AG04450 (cell line): ENCODE measurements at regions not wholly inside any gene's neighbourhood (a gene's known extent, or its start where the extent isn't known, plus 50 kb on each side); places are given as distances from the start of the nearest gene placed in this dataset.

Source experiments
- CTCF ChIA-PET: fragments of 300-600, 350-600 bp; formaldehyde crosslinking; extraction: SDS; loops from one replicate; lab custom pipeline; 2022; ENCODE audit warnings: antibody characterized with exemption, inconsistent platforms; lab: Charles Lee
- POLR2A ChIA-PET: fragments of 350-600 bp; formaldehyde crosslinking; extraction: SDS; loops from one replicate; lab custom pipeline; 2021; ENCODE audit warnings: antibody characterized with exemption, inconsistent platforms; lab: Yijun Ruan, JAX
- DNase-seq: peaks from one replicate; pipeline ENCODE4 v3.0.0-alpha.2; 2011; ENCODE audit warnings: low read depth, low spot score
- H3K27ac ChIP-seq: one replicate; pipeline ENCODE4 v1.5.1; 2012; ENCODE audit warnings: low read depth, low read length, control low read depth
- H3K27me3 ChIP-seq: one replicate; pipeline ENCODE4 v1.6.0; 2012; ENCODE audit warnings: low read length; ENCODE audit not compliant: control insufficient read depth, insufficient read depth
- H3K4me3 ChIP-seq: 2 replicates; pipeline ENCODE4 v1.5.1; 2011; ENCODE audit warnings: mild to moderate bottlenecking, low read depth, low read length, control low read depth
- H3K9me3 ChIP-seq: 2 replicates; pipeline ENCODE4 v1.5.1; 2012; ENCODE audit warnings: low read length; ENCODE audit not compliant: control insufficient read depth, insufficient read depth
- TF ChIP-seq, protein P1 (sequence below): IDR thresholded peaks from 2 replicates; pipeline ENCODE4 v1.5.1; 2011; ENCODE audit warnings: low read depth, low read length, control low read depth, inconsistent platforms

DNA sequence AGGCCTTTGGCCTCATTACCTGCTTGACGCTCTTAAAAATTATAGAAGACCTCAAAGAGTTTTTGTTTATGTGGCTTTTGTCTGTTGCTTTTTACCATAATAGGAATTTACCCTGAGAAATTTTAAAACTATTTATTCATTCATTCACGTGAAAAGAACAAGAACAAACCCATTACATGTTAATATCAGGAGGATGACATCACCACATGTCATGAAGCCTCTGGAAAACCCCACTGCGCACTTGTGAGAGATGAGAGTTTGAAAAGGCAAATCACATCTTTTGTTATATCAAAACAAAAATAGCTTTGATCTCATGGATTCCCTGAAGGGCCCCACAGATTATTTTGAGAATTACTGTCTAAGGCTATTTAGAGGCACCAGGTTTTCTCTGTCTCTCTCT is 61.3 kb upstream of the EYA2 start:
- DNase-seq: no peak
- no peaks in the 10 kb centered on the region for H3K9me3 ChIP-seq
- TF ChIP-seq, protein P1, sequence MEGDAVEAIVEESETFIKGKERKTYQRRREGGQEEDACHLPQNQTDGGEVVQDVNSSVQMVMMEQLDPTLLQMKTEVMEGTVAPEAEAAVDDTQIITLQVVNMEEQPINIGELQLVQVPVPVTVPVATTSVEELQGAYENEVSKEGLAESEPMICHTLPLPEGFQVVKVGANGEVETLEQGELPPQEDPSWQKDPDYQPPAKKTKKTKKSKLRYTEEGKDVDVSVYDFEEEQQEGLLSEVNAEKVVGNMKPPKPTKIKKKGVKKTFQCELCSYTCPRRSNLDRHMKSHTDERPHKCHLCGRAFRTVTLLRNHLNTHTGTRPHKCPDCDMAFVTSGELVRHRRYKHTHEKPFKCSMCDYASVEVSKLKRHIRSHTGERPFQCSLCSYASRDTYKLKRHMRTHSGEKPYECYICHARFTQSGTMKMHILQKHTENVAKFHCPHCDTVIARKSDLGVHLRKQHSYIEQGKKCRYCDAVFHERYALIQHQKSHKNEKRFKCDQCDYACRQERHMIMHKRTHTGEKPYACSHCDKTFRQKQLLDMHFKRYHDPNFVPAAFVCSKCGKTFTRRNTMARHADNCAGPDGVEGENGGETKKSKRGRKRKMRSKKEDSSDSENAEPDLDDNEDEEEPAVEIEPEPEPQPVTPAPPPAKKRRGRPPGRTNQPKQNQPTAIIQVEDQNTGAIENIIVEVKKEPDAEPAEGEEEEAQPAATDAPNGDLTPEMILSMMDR: no peak
- POLR2A ChIA-PET: interaction anchor here (0.6 kb wide), 1 partner anchor 292 kb away, joined by 4 read pairs; no protein-coding TSS in a partner anchor
- H3K4me3 ChIP-seq: no peak overlapping the region
- CTCF ChIA-PET: no interaction called here
- H3K27me3 ChIP-seq: no peaks in the 10 kb centered on the region
- H3K27ac ChIP-seq: no peak overlapping the region

DNA sequence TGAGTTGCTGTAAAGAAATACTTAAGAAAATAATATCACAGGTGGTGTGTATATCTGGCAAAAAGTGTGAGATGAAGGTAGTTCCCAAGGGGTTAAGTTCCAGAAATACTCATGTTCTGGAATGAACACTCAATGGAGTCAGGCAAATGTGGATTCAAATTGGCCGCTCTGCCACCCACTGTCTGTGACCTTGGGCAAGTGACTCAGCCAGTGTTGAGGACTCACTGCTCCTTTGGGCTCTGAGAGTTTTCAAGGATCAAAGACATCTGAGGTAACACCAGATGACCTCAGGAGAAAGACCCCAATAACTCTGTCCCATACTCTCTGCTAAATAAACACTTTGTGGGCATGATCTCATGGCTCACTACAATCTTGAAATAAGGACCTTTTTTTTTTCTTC is 59.2 kb upstream of the EYA2 start:
- CTCF ChIA-PET: no interaction called here
- TF ChIP-seq, protein P1: no peak
- DNase-seq: no peak
- H3K27ac ChIP-seq: no peak overlapping the region
- POLR2A ChIA-PET: no interaction called here
- no peak overlapping the region for H3K4me3 ChIP-seq
- H3K9me3 ChIP-seq: no peaks in the 10 kb centered on the region
- H3K27me3 ChIP-seq: no peaks in the 10 kb centered on the region

DNA sequence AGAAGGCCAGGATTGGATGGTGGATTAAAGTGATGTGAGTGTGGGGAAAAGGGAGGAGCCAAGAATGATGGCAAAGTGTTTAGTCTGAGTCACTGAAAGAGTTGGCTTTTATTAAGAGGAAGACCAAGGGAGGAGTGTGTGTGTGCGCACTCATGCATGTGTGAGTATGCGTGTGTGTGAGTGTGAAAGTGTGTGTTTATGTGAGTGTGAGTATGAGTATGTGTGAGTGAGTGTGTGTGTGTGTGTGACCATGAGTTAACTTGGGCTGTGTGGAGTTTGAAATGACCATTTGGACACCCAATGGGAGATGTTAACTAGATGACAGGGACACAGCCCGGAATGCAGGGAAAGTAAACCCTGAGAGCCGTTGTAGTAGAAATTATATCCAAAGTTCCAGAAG is 57.6 kb upstream of the EYA2 start:
- Histone ChIP-seq H3K9me3 (no peaks in the 10 kb centered on the region), H3K27me3 (no peaks in the 10 kb centered on the region), H3K4me3 (no peak overlapping the region), H3K27ac (no peak overlapping the region)
- TF ChIP-seq, protein P1: no peak
- ChIA-PET CTCF (no interaction called here), POLR2A (no interaction called here)
- no peak for DNase-seq

DNA sequence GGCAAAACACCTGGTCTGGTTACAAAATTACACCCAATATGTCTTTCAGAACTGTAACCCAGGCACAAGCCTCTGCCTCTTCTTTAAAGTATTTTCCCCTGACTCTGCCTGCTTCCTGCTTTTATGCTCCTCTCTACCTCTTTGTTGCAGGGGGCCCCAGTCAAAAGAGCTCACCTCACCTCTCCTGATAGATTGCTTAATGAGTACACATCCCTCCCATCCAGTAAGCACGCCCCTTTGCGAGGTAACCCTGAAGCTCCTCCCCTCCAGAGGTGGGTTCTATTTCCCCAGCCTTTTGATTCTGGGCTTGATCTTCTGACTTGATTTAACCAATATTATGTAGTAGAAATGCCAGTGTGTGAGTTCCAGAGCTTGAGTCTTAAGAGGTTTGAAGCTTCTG is 56.6 kb upstream of the EYA2 start:
- Histone ChIP-seq H3K9me3 (no peaks in the 10 kb centered on the region), H3K27ac (no peak overlapping the region), H3K27me3 (no peaks in the 10 kb centered on the region), H3K4me3 (no peak overlapping the region)
- POLR2A ChIA-PET: no interaction called here
- CTCF ChIA-PET: no interaction called here
- DNase-seq: no peak
- TF ChIP-seq, protein P1: no peak

DNA sequence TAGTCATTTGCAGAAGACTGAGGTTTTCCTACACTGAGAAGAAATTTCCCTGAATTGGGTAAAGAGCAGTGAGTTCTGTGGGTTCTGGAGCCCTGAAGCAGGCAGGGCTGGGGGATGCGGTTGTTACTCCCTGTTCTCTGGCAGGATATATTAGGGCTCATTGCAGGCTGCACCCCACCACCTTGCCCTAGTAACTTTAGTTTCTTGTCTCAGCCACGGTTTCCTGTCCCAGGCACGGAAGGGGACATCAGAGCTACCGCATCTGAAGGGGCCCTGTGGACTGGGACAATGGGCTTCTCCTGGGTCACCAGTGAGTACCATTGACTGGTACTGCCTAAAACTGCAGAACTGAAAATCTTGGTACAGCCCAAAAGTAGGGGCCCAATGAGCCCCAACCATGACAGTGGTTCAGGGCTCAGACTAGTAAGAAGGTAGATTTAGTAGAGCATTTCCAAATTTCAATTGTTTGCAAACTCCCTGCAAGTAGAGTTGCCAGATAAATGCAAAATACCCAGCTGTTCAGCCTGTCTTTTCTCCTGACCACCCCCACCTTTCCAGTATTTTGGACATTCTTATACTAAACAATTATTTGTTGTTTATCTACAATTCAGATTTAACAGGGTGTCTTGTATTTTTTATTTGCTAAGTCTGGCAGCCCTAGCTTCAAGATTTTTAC is 54.5 kb upstream of the EYA2 start:
- DNase-seq: no peak
- ChIA-PET POLR2A (no interaction called here), CTCF (no interaction called here)
- Histone ChIP-seq H3K27me3 (no peaks in the 10 kb centered on the region), H3K4me3 (no peak overlapping the region), H3K9me3 (no peaks in the 10 kb centered on the region), H3K27ac (no peak overlapping the region)
- TF ChIP-seq, protein P1: no peak
